Activated CD4-positive, alpha-beta T cell treated with anti-CD3 and anti-CD28 coated beads, Interleukin-10, Interleukin-2, amounts not matched to agents 100 ng/mL and 50 ng/mL, durations not matched to agents 16 hours and 8 hours (primary cell): ENCODE measurements at regions not wholly inside any gene's neighbourhood (a gene's known extent, or its start where the extent isn't known, plus 50 kb on each side); places are given as distances from the start of the nearest gene placed in this dataset.
"Not testable (repeated sequence)": the region's sequence is repeated elsewhere in the genome, so short reads cannot be mapped to it uniquely, and the experiment has no call there.

Experiments
- DNase-seq: peaks from one replicate; pipeline ENCODE4 v3.0.0-alpha.2; 2020

DNA sequence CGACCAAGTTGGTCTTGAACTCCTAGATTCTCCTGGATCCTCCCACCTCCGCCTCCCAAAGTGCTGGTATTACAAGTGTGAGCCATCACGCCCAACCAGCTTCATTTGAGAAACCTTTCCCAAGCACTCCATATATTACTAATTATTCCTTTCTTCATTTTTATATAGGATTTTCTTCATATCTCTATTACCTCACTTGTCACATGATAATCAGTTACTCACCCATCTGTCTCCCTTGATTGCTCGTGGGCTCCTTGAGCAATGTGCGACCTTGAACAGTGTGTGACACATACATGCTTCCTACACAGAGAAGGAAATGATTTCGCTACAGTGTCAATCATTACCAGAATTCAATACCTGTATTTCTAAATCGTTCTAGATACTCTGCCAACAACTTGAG lies 110.7 kb upstream of the C2CD4B start:
- no peak for DNase-seq

DNA sequence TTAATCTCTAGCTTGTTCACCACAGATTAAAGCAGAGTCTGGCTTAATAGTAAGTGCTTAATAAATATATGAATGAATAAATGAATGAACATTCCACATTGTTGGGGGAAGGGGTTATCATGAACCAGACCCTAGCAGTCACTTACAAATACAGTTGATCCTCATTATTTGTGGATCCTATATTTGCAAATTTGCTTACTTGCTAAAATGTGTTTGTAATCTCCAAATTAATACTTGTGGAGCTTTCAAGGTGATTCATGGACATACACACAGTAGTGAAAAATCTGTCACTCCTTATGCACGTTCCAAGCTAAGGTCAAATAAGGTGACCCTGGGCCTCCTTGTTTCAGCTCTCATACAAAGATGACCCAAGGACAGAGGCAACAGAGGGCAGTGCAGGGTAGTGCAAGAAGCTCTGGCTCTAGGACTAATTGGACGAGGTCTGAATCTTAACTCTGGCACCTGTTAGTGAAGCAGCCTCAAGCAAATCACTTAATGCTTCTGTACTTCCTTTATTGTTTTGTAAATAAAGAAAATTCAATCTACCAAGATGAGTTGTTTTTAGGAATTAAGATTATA lies 112.8 kb upstream of the C2CD4B start:
- no peak for DNase-seq

GRCh38 chr15:62278534-62278933 lies 113.4 kb upstream of the C2CD4B start:
- DNase-seq: no peak

DNA sequence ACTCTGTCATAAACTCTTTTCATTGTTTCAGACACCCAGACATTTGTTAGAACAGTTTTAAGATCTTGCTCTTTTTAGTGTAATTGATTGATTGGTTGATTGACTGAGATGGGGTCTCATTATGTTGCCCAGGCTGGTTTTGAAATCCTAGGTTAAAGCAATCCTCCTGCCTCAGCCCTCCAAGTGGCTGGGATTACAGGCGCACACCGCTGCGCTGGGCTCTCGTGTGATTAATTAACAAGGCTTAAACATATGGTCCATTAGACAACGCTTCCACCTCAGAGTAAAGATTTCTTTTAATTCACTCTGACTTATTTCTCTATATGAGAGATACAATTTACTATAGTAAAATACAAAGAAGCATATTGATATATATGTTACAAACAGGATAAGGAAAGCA lies 114.0 kb upstream of the C2CD4B start:
- DNase-seq: no peak

DNA sequence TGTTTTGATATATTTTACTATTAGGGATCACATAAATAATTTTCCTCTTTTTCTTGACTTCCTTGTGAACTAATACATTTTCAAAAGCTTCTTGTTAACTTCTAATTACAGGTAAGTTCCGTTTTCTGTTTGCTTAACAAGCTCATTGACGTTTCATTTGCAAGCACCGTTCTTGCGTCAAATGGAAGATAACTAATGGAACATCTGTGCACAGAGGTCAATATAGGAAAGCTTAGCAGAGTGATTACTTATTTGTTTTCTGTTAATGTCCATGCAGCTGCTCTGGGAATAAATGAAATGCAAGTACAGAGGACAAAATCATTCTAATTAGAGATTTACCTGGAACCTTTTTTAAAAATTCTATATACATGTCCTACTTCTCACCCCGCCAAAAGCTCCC lies 115.5 kb upstream of the C2CD4B start:
- no peak for DNase-seq

DNA sequence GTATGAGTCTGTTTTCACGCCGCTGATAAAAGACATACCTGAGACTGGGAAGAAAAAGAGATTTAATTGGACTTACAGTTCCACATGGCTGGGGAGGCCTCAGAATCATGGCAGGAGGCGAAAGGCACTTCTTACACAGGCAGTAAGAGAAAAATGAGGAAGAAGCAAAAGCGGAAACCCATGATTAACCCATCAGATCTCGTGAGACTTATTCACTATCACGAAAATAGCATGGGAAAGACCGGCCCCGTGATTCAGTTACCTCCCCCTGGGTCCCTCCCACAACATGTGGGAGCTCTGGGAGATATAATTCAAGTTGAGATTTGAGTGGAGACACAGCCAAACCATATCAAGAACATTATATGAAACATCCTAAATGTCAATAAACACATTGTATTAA lies 116.7 kb upstream of the C2CD4B start:
- not testable (repeated sequence) for DNase-seq

DNA sequence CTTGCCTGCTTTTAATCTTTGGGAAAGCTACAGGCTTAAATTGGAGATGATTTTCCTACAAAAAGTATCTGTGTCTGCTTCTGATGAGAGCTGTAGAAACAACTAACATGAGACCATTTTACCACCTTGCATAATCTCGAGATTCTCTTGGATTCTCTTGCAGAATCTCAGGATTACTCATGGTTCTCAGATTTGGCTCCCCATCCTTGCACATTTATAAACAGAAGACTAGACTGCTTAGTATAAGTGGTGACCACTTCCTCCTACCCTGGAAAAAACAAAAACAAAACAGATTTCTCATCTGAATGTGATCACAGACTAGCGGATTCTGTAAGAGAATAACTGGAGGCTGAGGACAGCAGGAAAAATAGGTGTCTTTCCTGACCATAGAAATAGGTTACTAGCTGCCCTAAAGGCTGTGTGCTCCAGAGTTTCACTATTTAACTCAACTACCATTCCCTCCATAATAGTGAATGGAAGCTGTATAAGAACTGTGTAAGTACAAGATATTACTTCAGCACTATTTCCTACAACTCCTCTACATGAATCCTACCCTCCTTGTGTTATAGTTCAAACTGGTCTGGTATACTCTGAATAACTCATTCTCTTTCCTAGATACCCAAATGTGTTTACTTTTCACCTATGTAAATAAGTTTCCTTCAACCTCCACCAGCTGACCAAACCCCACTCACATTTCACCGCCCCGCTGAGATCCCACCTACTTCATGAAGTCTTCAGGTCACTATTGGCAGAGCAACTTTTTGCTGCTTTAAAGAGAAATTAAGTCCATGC lies 122.2 kb upstream of the C2CD4B start:
- no peak for DNase-seq

- no peak for DNase-seq
Observed at GRCh38 chr15:62288361-62289017, 123.4 kb upstream of the C2CD4B start.

DNA sequence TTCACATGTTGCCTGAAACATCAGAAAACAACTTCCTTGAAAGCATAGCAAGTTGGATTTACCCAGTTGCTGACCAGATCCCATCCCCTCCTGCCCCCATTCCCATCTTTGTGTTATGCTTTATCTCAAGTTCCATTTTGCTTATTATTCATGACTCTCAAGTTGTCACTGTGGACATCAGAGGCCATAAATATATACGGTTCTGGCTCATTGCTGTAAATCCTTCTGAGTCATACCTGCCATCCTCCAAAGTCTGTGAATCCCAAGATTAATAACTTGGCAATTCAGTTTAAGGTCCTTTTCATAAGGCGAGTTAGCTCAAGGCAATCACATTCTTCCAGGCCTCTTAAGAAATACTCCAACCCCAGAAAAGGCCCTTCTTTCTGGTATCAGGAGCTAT lies 126.2 kb upstream of the C2CD4B start:
- DNase-seq: no peak

GRCh38 chr15:62296756-62297507 lies 131.8 kb upstream of the C2CD4B start:
- no peak for DNase-seq

- DNase-seq: no peak
Observed at GRCh38 chr15:62297522-62297921, 132.4 kb upstream of the C2CD4B start.

DNA sequence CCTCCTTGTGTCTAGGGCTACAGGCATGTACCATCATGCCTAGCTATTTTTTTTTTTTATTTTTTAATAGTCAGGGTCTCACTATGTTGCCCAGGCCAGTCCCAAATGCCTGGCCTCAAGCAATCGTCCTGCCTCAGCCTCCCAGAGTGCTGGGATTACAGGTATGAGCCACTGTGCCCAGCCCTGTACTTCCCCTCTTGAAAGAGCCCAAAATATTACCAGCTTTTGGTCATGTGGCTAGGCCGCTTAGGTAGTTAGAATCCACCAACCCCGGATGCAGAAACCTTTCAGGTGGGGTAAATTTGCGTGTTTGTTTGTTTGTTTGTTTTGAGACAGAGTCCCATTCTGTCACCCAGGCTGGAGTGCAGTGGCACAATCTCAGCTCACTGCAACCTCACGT lies 132.8 kb upstream of the C2CD4B start:
- DNase-seq: no peak

DNA sequence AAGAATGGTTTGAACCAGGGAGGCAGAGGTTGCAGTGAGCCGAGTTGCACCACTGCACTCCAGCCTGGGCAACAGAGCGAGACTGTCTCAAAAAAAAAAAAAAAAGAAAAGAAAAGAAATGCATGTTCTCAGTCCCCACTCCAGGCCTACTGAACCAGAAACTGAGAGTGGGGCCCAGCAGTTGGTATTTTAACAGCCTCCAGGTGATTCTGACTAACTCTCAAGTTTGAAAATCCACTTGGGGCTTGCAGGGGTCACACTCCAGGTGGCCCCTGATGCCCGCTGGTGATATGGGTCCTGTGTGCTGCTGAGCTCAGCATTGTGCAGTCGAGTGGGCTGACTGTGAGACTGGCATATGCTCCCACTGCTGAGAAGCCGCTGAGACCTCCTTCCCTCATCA lies 133.7 kb upstream of the C2CD4B start:
- DNase-seq: no peak

DNA sequence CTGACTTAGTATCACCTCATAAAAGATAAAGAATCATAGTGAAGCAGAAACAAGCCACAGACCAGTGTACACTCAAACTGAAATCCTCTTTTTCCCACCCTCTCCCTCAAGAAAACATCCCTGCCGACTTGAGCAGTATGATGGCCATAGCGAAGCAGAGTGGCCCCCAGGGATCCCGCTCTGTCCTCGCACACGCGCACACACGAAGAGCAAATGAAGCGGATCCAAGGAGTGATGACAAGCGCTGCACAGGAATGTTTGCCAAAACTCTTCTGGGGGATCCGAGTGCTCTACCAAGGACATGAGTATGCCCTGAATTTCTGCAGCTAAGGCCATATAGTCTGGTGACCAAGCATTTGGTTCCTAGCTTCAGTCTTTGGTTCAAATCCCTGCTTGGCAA lies 134.5 kb upstream of the C2CD4B start:
- no peak for DNase-seq

- DNase-seq: no peak
Observed at GRCh38 chr15:62301993-62302675, 137.0 kb upstream of the C2CD4B start.

GRCh38 chr15:62306851-62307504 lies 141.9 kb upstream of the C2CD4B start:
- DNase-seq: peak; percentile 46

- no peak for DNase-seq
Observed at GRCh38 chr15:62307551-62307950, 142.5 kb upstream of the C2CD4B start.

DNA sequence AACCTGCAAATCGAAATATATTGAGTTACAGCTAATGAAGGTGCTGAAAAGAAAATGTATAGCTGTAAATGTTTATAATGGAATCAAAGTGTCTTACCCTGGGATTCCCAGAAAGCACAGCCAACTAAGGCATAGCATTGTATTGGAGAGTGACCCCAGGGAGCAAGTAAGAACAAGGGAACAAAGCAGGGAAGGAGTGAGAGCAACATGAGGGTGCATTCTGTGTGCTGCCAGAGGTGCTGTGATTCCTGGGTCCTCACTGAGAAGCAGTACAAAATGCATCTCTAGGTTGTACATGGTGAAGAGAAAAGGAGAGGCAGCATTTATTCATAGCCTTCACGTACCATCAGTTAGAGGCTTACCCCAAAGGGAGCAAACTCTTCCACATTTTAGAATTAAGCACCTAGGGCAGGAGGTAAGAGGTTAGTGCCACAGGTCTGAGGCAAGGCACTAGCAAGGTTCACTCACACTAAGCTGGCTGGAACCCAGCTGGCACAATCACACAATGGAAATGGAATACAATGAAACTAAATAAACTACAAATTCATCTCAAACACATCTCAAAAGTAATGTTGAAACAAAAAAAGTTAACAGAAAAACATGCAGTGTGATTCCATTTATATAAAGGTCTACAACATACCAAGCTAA lies 151.5 kb upstream of the C2CD4B start:
- DNase-seq: no peak

DNA sequence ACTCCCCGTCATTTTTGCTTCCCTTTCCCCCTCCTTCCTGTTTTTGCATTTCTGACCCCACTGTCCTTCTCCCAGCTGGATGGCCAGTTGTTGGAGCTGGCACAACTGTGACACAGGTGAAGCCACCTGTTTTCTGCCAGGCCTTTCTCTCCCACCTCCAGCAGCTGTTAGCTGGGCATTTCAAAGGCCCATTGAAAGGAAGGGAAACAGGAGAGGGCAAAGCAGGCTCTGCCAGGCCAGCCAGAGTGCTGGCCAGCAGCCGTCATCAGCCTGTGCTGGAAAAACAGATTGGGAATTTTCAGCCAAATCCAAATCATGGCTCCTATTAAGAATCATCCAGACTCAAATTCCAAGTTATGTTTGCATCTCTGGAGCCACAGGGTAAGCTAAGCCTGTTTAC lies 155.2 kb upstream of the C2CD4B start:
- DNase-seq: no peak

DNA sequence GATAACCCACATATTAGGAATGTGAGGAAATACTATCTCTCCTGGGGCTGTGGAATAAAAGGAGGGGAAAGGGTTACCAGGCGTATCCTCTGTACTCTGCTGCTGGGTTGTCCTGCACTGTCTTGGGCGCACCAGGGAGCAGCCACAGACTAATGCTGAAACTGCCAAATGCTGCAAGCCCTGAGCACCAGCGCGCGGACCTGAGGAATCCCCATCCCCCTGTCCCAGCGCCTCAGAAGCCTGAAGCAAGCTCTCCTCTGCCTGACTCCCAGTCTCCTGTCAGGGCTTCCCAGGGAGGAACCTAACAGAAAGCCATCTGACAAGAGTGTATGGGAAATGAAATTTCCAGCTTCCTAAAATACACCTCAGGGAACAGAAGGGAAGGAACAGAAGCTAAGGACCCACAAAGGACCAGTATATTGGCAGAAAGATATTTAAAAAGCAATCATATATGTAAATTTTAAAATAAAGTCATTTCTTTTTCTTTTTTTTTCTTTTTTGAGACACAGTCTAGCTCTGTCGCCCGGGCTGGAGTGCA lies 158.3 kb upstream of the C2CD4B start:
- no peak for DNase-seq

DNA sequence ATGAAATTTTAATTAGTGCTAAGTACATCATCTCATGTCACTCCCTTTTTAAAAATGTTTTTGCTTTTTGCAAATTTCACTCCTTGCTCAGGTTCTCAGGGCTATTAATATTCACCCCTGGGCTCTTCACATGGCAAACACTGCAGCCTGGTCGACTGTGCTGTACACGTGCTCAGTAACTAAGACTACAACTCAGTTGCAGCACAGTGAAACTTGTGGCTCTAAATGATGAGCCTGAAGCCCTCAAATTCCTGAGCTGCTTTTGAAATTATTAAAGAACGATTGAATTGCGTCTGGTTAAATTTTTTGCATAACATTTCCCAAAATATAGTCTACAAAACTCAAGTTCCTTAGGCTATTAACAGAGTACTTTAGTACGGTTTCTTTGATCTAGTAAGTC lies 159.3 kb upstream of the C2CD4B start:
- DNase-seq: no peak

DNA sequence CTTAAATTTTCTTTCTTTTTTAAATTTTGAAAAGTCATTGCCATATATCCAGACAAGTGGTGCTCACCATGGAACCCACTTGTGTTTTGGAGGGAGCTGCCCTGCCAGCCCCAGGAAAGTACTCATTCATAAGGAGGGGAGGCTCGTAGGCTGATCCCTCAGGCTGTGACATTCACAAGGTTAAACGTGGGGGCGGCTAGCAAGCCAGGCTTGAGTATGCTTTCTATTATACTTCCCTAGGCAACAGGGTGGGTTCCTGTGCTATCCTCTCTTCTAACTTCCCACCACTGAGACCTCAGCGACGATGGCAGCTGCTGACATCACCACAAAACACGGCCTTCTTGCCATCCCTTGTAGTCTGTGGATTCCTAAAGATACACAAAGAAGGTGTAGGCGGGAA lies 160.5 kb upstream of the C2CD4B start:
- no peak for DNase-seq
